Transverse colon (tissue), 4 donors: ENCODE measurements at regions not wholly inside any gene's neighbourhood (a gene's known extent, or its start where the extent isn't known, plus 50 kb on each side); places are given as distances from the start of the nearest gene placed in this dataset.

Experiments
- DNase-seq: peaks from one replicate; pipeline ENCODE4 v3.0.0-alpha.2; 2019
- H3K27ac ChIP-seq, 4 donors: fragments of 200-600 bp; sonication (generic); 2 replicates each; pipeline ENCODE4 v1.5.1; 2016 to 2018; ENCODE audit warnings: inconsistent platforms in 4 of 4
- H3K27me3 ChIP-seq: fragments of 200-600 bp; sonication (generic); 2 replicates; pipeline ENCODE4 v1.5.1; 2017; ENCODE audit warnings: inconsistent platforms
- H3K36me3 ChIP-seq, 4 donors: fragments of 200-600 bp; sonication (generic); 2 replicates each; pipeline ENCODE4 v1.5.1; 2017 to 2019; ENCODE audit warnings: inconsistent platforms in 4 of 4
- H3K4me1 ChIP-seq, 4 donors: fragments of 200-600 bp; sonication (generic); 2 replicates each; pipeline ENCODE4 v1.5.1; 2017 to 2020; ENCODE audit warnings: inconsistent platforms in 4 of 4
- H3K4me3 ChIP-seq, 4 donors: fragments of 200-600 bp; sonication (generic); 1 replicate in 1 of 4; 2 replicates in 3 of 4; pipeline versions ENCODE4 v1.5.1 to v1.6.1; 2017 to 2019; ENCODE audit warnings: inconsistent platforms in 4 of 4
- H3K9me3 ChIP-seq, 2 donors: fragments of 200-600 bp; sonication (generic); 2 replicates each; pipeline ENCODE4 v1.5.1; 2017 to 2019; ENCODE audit warnings: inconsistent platforms in 2 of 2
- CTCF ChIP-seq, 5 experiments: fragments of 200-600 bp in 3 of 5; fragments of 450-650 bp in 2 of 5; sonication (generic) in 3 of 5; IDR thresholded peaks; 1 replicate in 2 of 5; 2 replicates in 3 of 5; pipeline ENCODE4 v1.5.1; 2016 to 2017; ENCODE audit warnings: antibody characterized with exemption in 5 of 5, inconsistent platforms in 3 of 5, mild to moderate bottlenecking in 2 of 5, moderate library complexity in 1 of 5
- EP300 ChIP-seq: sonication (generic); formaldehyde crosslinking; IDR thresholded peaks from one replicate; pipeline ENCODE4 v1.6.1; 2017; ENCODE audit warnings: antibody characterized with exemption, low read depth
- POLR2A ChIP-seq: fragments of 450-650 bp; IDR thresholded peaks from one replicate; pipeline ENCODE4 v1.6.1; 2016; ENCODE audit warnings: antibody characterized with exemption, mild to moderate bottlenecking, moderate library complexity
- POLR2AphosphoS5 ChIP-seq, 3 donors: sonication (generic); formaldehyde crosslinking; IDR thresholded peaks; one replicate each; pipeline ENCODE4 v1.6.1; 2016; ENCODE audit warnings: antibody characterized with exemption in 3 of 3
- WGBS, 2 donors: methylation state at CpG; one replicate each; pipeline ENCODE4 v1.1.5; 2018; ENCODE audit warnings: low coverage in 1 of 2; 5-methylcytosine and 5-hydroxymethylcytosine counted together
- in situ Hi-C, 4 donors: fragments of 200-750 bp; cut with MboI; loops; one replicate each; pipeline versions ENCODE4 v1.15.0 to v1.15.1; 2017; ENCODE audit warnings: low sequenced_read_pairs in 3 of 4, low pct_ligation_motif_present in 1 of 4, low pct_unique_long_range_greater_than_20kb in 1 of 4
- intact Hi-C: fragments of 100-400 bp; cut with DNase I; formaldehyde crosslinking; loops from one replicate; pipeline ENCODE4 v1.15.1; 2023; ENCODE audit warnings: low total_unique reads

DNA sequence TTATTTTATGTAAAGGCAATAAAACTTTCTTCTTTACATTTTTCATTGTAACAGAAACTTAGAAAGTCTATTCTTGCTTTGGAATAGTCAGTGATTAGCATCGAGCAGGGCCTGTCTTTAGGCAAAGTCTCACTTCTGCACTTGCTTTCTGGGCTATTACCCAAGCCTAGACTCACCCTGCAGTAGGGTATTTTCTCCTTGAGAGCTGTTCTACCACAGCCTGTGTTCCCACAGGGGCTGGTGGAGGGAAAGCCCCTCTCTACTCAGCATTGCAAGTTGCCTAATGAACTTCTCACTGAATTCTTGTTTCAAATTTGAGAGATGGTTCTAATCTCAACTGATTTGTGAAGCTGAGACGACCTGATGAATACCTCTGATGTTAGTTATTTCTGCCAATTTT is 111.7 kb upstream of the KLHL14 start:
- 71 to 76% methylated on average over 2 of the region's 2 CpGs for WGBS, 2 donors
- in situ Hi-C loops, result no loop called here
- H3K27ac ChIP-seq, result no peak overlapping the region

DNA sequence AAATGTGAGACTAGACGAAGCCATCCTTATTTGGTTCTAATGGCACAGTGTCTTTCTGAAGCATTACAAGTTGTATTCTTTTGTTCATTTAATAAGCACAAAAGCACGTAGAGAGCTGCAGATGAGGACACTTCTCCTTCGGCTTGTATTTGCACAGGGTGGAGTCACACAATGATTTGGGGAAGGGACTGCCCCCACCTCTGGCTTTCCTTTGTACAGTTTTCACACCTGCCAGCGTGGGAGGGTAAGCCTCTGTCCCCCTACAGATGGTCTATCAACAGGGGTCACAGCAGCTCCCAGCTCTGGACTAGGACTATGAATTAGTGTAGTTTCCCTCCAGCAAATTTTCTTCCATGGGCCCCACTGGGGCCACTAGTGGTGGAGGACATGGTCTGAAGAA is 108.2 kb upstream of the KLHL14 start:
- Histone ChIP-seq H3K9me3 (no peaks in the 10 kb centered on the region), H3K27me3 (no peaks in the 10 kb centered on the region), H3K27ac (no peak overlapping the region), H3K4me1 (no peaks in the 10 kb centered on the region), H3K36me3 (no peaks in the 10 kb centered on the region), H3K4me3 (no peak overlapping the region)
- intact Hi-C loops, result no loop called here
- in situ Hi-C loops, result no loop called here
- 52 to 89% methylated on average over 1 to 4 of the region's 4 CpGs for WGBS, 2 donors
- TF ChIP-seq POLR2A (no peak), POLR2AphosphoS5 (IDR thresholded peaks at IDR 0.05) (no peak), CTCF (IDR thresholded peaks at IDR 0.05) (no peak), EP300 (no peak)
- DNase-seq, result no peak

More for the DNA sequence above, 111.7 kb upstream of the KLHL14 start:
- H3K27me3 ChIP-seq, result no peaks in the 10 kb centered on the region
- DNase-seq, result no peak
- H3K4me3 ChIP-seq, result no peak overlapping the region
- no peaks in the 10 kb centered on the region for H3K9me3 ChIP-seq
- H3K36me3 ChIP-seq, result no peaks in the 10 kb centered on the region
- no peaks in the 10 kb centered on the region for H3K4me1 ChIP-seq
- TF ChIP-seq POLR2AphosphoS5 (IDR thresholded peaks at IDR 0.05), result no peak
- no peak for TF ChIP-seq EP300
- no peak for TF ChIP-seq POLR2A
- TF ChIP-seq CTCF (IDR thresholded peaks at IDR 0.05), result no peak
- intact Hi-C loops, result no loop called here

GRCh38 chr18:32879497-32879896 is 106.7 kb upstream of the KLHL14 start:
- H3K27me3 ChIP-seq, result no peaks in the 10 kb centered on the region
- 76 to 86% methylated on average over 3 of the region's 3 CpGs for WGBS, 2 donors

DNA sequence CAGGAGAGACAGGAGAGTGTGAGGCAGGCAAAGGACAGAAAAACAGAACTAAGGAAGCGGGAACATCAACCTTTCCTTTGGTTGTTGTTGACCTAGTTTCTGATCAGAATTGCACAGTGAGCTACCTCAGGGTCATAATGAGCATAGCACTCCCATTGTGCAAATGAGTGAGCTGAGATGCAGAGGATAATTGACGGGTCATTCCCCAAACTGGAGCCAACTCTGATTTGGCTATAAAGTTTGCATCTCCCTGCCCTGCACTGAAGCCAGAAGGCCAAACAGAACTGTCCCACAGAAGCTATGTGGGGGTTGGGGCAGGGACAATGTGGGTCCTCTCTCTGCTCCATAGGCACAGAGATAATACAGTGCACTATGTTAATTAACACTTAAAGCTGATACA is 105.6 kb upstream of the KLHL14 start:
- intact Hi-C loops, result no loop called here
- 80 to 86% methylated on average over 1 to 2 of the region's 2 CpGs for WGBS, 2 donors
- H3K9me3 ChIP-seq, result no peaks in the 10 kb centered on the region
- H3K4me3 ChIP-seq, result no peak overlapping the region
- DNase-seq, result no peak
- H3K36me3 ChIP-seq, result no peaks in the 10 kb centered on the region
- no peaks in the 10 kb centered on the region for H3K27me3 ChIP-seq
- H3K27ac ChIP-seq, result no peak overlapping the region
- in situ Hi-C loops, result no loop called here
- TF ChIP-seq POLR2AphosphoS5 (IDR thresholded peaks at IDR 0.05), result no peak
- no peak for TF ChIP-seq EP300
- no peak for TF ChIP-seq POLR2A
- no peak for TF ChIP-seq CTCF (IDR thresholded peaks at IDR 0.05)
- H3K4me1 ChIP-seq, result no peaks in the 10 kb centered on the region

More at GRCh38 chr18:32879497-32879896, 106.7 kb upstream of the KLHL14 start:
- H3K9me3 ChIP-seq, result no peaks in the 10 kb centered on the region
- no peaks in the 10 kb centered on the region for H3K36me3 ChIP-seq
- no peak overlapping the region for H3K27ac ChIP-seq
- no peaks in the 10 kb centered on the region for H3K4me1 ChIP-seq
- in situ Hi-C loops (no loop called here), intact Hi-C loops (no loop called here)
- no peak for TF ChIP-seq CTCF (IDR thresholded peaks at IDR 0.05)
- TF ChIP-seq POLR2AphosphoS5 (IDR thresholded peaks at IDR 0.05), result no peak
- no peak for TF ChIP-seq POLR2A
- H3K4me3 ChIP-seq, result no peak overlapping the region
- no peak for DNase-seq
